ENCODE measurements at regions not wholly inside any gene's neighbourhood (a gene's known extent, or its start where the extent isn't known, plus 50 kb on each side); places are given as distances from the start of the nearest gene placed in this dataset.
"Not testable (repeated sequence)": the region's sequence is repeated elsewhere in the genome, so short reads cannot be mapped to it uniquely, and the experiment has no call there.

DNA sequence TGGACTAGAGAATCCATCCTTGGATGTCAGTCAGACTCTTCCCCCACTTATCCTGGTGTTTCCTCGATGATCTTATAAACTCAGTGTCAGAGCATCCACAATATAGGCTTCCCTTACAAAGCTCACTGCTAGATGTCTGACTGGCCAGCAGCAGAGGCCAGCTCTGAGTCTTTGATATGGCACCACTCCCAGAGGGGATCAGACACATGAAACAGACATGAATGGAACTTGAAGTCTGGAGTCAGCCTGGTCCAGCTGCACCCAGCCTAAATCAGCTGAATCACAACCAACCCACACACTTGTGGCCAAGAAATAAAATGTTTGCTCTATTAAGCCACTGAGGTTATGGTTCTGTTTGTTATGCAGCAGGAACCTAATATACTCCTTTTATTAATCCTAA is 129.6 kb upstream of the MED14 start:
- no peaks in the 10 kb centered on the region for H3K27me3 Mint-ChIP-seq (ENCODE audit: low read depth)
- peaks cover 15% of the 10 kb centered on the region for H3K4me1 Mint-ChIP-seq
- peaks cover 47% of the 10 kb centered on the region for H3K9me3 Mint-ChIP-seq
- TF ChIP-seq, protein P1, sequence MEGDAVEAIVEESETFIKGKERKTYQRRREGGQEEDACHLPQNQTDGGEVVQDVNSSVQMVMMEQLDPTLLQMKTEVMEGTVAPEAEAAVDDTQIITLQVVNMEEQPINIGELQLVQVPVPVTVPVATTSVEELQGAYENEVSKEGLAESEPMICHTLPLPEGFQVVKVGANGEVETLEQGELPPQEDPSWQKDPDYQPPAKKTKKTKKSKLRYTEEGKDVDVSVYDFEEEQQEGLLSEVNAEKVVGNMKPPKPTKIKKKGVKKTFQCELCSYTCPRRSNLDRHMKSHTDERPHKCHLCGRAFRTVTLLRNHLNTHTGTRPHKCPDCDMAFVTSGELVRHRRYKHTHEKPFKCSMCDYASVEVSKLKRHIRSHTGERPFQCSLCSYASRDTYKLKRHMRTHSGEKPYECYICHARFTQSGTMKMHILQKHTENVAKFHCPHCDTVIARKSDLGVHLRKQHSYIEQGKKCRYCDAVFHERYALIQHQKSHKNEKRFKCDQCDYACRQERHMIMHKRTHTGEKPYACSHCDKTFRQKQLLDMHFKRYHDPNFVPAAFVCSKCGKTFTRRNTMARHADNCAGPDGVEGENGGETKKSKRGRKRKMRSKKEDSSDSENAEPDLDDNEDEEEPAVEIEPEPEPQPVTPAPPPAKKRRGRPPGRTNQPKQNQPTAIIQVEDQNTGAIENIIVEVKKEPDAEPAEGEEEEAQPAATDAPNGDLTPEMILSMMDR (IDR thresholded peaks at IDR 0.05; ENCODE audit: unreplicated experiment) = no peak
- no peak overlapping the region for H3K27ac Mint-ChIP-seq
- no peak for DNase-seq (ENCODE audit: low spot score in 2 of 2, unreplicated experiment in 2 of 2)
- no peak overlapping the region for H3K4me3 Mint-ChIP-seq
- peaks cover 4% of the 10 kb centered on the region for H3K36me3 Mint-ChIP-seq

DNA sequence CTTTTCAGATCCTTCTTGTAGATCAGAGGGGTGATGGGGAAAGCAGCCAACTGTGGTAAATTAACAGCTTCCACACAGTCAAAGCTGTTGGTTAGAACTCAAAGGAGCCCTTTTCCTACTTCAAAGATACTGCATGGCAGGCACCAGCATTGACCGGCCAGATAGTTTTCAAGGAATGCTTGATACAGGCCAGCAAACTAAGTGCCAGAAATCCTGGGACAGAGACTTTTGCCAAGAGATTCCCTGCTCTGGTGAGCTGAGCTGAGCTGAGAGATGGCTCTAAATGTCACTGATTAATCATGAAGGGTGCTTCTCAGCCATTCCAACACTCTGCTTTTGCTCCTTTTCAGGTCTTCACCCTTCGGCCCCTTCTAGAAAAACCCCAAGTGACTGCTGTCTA is 131.6 kb upstream of the MED14 start:
- H3K9me3 Mint-ChIP-seq = peaks cover 42% of the 10 kb centered on the region
- no peaks in the 10 kb centered on the region for H3K27me3 Mint-ChIP-seq (ENCODE audit: low read depth)
- H3K36me3 Mint-ChIP-seq = peaks cover 4% of the 10 kb centered on the region
- TF ChIP-seq, protein P1 (IDR thresholded peaks at IDR 0.05; ENCODE audit: unreplicated experiment) = no peak
- peak overlapping the region; percentile 81 for H3K27ac Mint-ChIP-seq
- no peak for DNase-seq (ENCODE audit: low spot score in 2 of 2, unreplicated experiment in 2 of 2)
- H3K4me3 Mint-ChIP-seq = no peak overlapping the region
- H3K4me1 Mint-ChIP-seq = peaks cover 20% of the 10 kb centered on the region

DNA sequence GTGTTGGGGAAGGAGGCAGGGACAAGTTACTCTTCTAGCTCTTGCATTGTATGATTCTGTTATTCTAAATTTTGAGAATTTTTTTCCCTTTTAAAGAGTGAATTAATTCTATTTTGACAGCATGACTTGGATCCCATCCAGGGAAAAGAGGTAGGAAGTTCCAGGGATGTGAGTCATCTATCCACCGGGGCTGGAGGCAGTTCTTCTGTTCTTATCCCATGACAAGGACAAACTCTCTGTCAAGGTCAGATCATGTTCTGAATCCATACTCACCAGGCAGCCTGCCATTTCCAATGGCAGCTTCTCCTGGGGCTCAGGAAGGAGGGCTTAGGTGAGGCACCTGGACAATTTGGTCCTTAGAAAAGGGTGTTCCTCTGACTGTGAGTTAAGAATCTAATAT is 132.0 kb upstream of the MED14 start:
- TF ChIP-seq, protein P1 (IDR thresholded peaks at IDR 0.05; ENCODE audit: unreplicated experiment) = no peak
- peaks cover 21% of the 10 kb centered on the region for H3K4me1 Mint-ChIP-seq
- peaks cover 42% of the 10 kb centered on the region for H3K9me3 Mint-ChIP-seq
- no peaks in the 10 kb centered on the region for H3K27me3 Mint-ChIP-seq (ENCODE audit: low read depth)
- H3K4me3 Mint-ChIP-seq = no peak overlapping the region
- peaks cover 4% of the 10 kb centered on the region for H3K36me3 Mint-ChIP-seq
- H3K27ac Mint-ChIP-seq = peak overlapping the region; percentile 81
- DNase-seq (ENCODE audit: low spot score in 2 of 2, unreplicated experiment in 2 of 2) = no peak

DNA sequence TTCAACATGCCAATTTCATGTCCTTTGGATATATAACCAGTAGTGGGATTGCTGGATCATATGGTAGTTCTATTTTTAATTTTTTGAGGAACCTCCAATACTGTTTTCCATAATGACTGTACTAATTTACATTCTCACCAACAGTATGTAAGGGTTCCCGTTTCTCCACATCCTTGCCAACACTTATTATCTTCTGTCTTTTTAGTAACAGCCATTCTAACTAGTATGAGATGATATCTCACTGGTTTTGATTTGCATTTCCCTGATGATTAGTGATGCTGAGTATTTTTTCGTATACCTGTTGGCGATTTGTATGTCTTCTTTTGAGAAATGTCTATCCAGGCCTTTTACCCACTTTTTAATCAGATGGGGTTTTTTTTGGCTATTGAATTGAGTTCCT is 133.5 kb upstream of the MED14 start:
- H3K27ac Mint-ChIP-seq = no peak overlapping the region
- peaks cover 36% of the 10 kb centered on the region for H3K9me3 Mint-ChIP-seq
- H3K4me3 Mint-ChIP-seq = no peak overlapping the region
- peaks cover under 1% of the 10 kb centered on the region for H3K36me3 Mint-ChIP-seq
- DNase-seq (ENCODE audit: low spot score in 2 of 2, unreplicated experiment in 2 of 2) = no peak
- H3K4me1 Mint-ChIP-seq = peaks cover 21% of the 10 kb centered on the region
- TF ChIP-seq, protein P1 (IDR thresholded peaks at IDR 0.05; ENCODE audit: unreplicated experiment) = no peak
- H3K27me3 Mint-ChIP-seq (ENCODE audit: low read depth) = no peaks in the 10 kb centered on the region

DNA sequence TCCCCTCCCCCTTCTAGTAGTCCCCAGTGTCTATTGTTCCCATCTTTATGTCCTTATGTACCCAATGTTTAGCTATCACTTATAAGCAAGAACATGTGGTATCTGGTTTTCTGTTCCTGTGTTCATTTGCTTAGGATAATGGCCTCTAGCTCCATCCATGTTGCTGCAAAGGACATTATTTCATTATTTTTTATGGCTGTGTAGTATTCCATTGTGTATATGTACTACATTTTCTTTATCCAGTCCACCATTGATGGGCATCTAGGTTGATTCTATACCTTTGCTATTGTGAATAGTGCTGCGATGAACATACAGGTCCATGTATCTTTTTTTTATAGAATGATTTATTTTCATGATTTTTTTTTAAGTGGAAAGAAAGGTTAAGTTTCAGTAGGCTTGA is 135.6 kb upstream of the MED14 start:
- not testable (repeated sequence) for H3K4me3 Mint-ChIP-seq; H3K27me3 Mint-ChIP-seq (ENCODE audit: low read depth); DNase-seq (ENCODE audit: low spot score in 2 of 2, unreplicated experiment in 2 of 2); H3K27ac Mint-ChIP-seq; H3K36me3 Mint-ChIP-seq
- H3K9me3 Mint-ChIP-seq = peaks cover 24% of the 10 kb centered on the region
- peaks cover 19% of the 10 kb centered on the region for H3K4me1 Mint-ChIP-seq

DNA sequence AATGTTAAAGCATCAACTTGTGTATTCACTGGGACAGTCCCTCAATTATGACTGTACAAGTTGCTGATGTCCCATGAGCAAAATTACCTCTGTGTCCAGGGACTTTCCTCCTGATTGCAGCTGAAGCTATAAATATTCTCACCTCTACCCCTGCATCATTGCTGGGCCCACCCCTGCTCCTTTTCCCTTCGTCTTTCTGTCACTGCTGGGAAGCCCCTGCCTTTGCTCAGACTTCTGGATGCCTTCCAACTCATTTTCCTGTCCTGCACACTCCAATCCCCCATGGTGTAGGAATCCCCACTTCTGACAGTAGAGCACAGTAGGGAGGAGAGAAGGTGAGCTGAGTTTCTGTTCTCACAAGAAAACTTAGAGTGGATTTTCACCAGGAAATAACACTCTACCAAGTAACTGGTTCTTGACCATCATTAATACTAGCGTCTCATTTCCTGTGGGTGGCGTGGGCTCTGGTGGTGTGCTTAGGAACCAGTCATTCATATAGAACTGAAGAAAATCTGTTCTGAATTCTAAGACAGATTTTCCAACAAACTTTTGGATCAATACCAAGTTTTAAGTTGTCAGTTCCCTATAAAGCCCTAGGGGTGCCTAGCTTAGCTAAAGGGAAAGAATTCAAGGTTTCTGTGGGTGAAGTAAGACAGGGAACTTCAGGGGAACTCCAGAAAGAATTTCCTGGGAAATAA is 136.2 kb upstream of the MED14 start:
- H3K4me1 Mint-ChIP-seq = peaks cover 14% of the 10 kb centered on the region
- no peaks in the 10 kb centered on the region for H3K27me3 Mint-ChIP-seq (ENCODE audit: low read depth)
- TF ChIP-seq, protein P1 (IDR thresholded peaks at IDR 0.05; ENCODE audit: unreplicated experiment) = no peak
- H3K36me3 Mint-ChIP-seq = no peaks in the 10 kb centered on the region
- H3K27ac Mint-ChIP-seq = peak overlapping the region; percentile 70
- H3K9me3 Mint-ChIP-seq = peaks cover 24% of the 10 kb centered on the region
- no peak overlapping the region for H3K4me3 Mint-ChIP-seq
- no peak for DNase-seq (ENCODE audit: low spot score in 2 of 2, unreplicated experiment in 2 of 2)

Data from mesothelial cell of epicardium (in vitro differentiated cells).